MM.1S (cell line): ENCODE measurements at regions not wholly inside any gene's neighbourhood (a gene's known extent, or its start where the extent isn't known, plus 50 kb on each side); places are given as distances from the start of the nearest gene placed in this dataset.

ENCODE experiments used
- EZH2phosphoT487 ChIP-seq: fragments of 300-600 bp; sonication (generic); IDR thresholded peaks from 2 replicates; pipeline ENCODE4 v1.6.1; 2018; ENCODE audit warnings: antibody characterized with exemption, low read length
- TF ChIP-seq, protein P1 (sequence below): fragments of 300-600 bp; sonication (generic); IDR thresholded peaks from 2 replicates; pipeline ENCODE4 v1.5.1; 2016; ENCODE audit warnings: antibody characterized with exemption, low read length, mixed read lengths

- TF ChIP-seq, protein P1, sequence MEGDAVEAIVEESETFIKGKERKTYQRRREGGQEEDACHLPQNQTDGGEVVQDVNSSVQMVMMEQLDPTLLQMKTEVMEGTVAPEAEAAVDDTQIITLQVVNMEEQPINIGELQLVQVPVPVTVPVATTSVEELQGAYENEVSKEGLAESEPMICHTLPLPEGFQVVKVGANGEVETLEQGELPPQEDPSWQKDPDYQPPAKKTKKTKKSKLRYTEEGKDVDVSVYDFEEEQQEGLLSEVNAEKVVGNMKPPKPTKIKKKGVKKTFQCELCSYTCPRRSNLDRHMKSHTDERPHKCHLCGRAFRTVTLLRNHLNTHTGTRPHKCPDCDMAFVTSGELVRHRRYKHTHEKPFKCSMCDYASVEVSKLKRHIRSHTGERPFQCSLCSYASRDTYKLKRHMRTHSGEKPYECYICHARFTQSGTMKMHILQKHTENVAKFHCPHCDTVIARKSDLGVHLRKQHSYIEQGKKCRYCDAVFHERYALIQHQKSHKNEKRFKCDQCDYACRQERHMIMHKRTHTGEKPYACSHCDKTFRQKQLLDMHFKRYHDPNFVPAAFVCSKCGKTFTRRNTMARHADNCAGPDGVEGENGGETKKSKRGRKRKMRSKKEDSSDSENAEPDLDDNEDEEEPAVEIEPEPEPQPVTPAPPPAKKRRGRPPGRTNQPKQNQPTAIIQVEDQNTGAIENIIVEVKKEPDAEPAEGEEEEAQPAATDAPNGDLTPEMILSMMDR, result no peak
- no peak for TF ChIP-seq EZH2phosphoT487
Observed at GRCh38 chr5:88119535-88120125, 149.0 kb downstream of the TMEM161B start.
